ENCODE measurements at regions not wholly inside any gene's neighbourhood (a gene's known extent, or its start where the extent isn't known, plus 50 kb on each side); places are given as distances from the start of the nearest gene placed in this dataset.
"Not testable (repeated sequence)": the region's sequence is repeated elsewhere in the genome, so short reads cannot be mapped to it uniquely, and the experiment has no call there.

GRCh38 chr4:134867027-134867426, 665.4 kb upstream of the PABPC4L start:
- intact Hi-C loops (cut with DNase I; ENCODE audit: low total_unique reads), result no loop called here

GRCh38 chr4:134865675-134866074, 664.1 kb upstream of the PABPC4L start:
- H3K27ac ChIP-seq, result no peak overlapping the region
- no peak for ATAC-seq
- TF ChIP-seq CTCF (IDR thresholded peaks at IDR 0.05 in 4 of 5, conservative IDR thresholded peaks at IDR 0.05 in 1 of 5), result no peak
- no peak for TF ChIP-seq POLR2A (IDR thresholded peaks at IDR 0.05)
- intact Hi-C loops (cut with DNase I; ENCODE audit: low total_unique reads), result no loop called here
- H3K4me1 ChIP-seq, result no peaks in the 10 kb centered on the region
- DNase-seq, result no peak
- no peaks in the 10 kb centered on the region for H3K9me3 ChIP-seq
- H3K27me3 ChIP-seq, result no peaks in the 10 kb centered on the region
- H3K36me3 ChIP-seq, result no peaks in the 10 kb centered on the region
- no peak overlapping the region for H3K4me3 ChIP-seq
- in situ Hi-C loops (cut with MboI; ENCODE audit: low sequenced_read_pairs in 4 of 4), result no loop called here

More at GRCh38 chr4:134867027-134867426, 665.4 kb upstream of the PABPC4L start:
- Histone ChIP-seq H3K36me3 (no peaks in the 10 kb centered on the region), H3K4me1 (no peaks in the 10 kb centered on the region), H3K27me3 (no peaks in the 10 kb centered on the region), H3K27ac (no peak overlapping the region), H3K4me3 (no peak overlapping the region), H3K9me3 (no peaks in the 10 kb centered on the region)
- TF ChIP-seq POLR2A (IDR thresholded peaks at IDR 0.05) (no peak), CTCF (IDR thresholded peaks at IDR 0.05 in 4 of 5, conservative IDR thresholded peaks at IDR 0.05 in 1 of 5) (no peak)
- in situ Hi-C loops (cut with MboI; ENCODE audit: low sequenced_read_pairs in 4 of 4), result no loop called here
- DNase-seq (no peak), ATAC-seq (no peak)

- H3K9me3 ChIP-seq, result no peaks in the 10 kb centered on the region
- H3K27me3 ChIP-seq, result no peaks in the 10 kb centered on the region
- TF ChIP-seq CTCF (IDR thresholded peaks at IDR 0.05 in 4 of 5, conservative IDR thresholded peaks at IDR 0.05 in 1 of 5), result no peak
- no peak for TF ChIP-seq POLR2A (IDR thresholded peaks at IDR 0.05)
- H3K36me3 ChIP-seq, result no peaks in the 10 kb centered on the region
- ATAC-seq (no peak), DNase-seq (no peak)
- intact Hi-C loops (cut with DNase I; ENCODE audit: low total_unique reads) (no loop called here), in situ Hi-C loops (cut with MboI; ENCODE audit: low sequenced_read_pairs in 4 of 4) (no loop called here)
- H3K4me3 ChIP-seq, result no peak overlapping the region
- H3K4me1 ChIP-seq, result no peaks in the 10 kb centered on the region
- H3K27ac ChIP-seq, result no peak overlapping the region
Measured at GRCh38 chr4:134862116-134862515, 660.5 kb upstream of the PABPC4L start.

- Histone ChIP-seq H3K27me3 (no peaks in the 10 kb centered on the region), H3K27ac (no peak overlapping the region), H3K4me3 (no peak overlapping the region), H3K36me3 (no peaks in the 10 kb centered on the region), H3K4me1 (no peaks in the 10 kb centered on the region), H3K9me3 (no peaks in the 10 kb centered on the region)
- DNase-seq (no peak), ATAC-seq (no peak)
- TF ChIP-seq POLR2A (IDR thresholded peaks at IDR 0.05), result no peak
- TF ChIP-seq CTCF (IDR thresholded peaks at IDR 0.05 in 4 of 5, conservative IDR thresholded peaks at IDR 0.05 in 1 of 5), result no peak
- in situ Hi-C loops (cut with MboI; ENCODE audit: low sequenced_read_pairs in 4 of 4), result no loop called here
- intact Hi-C loops (cut with DNase I; ENCODE audit: low total_unique reads), result no loop called here
Measured at GRCh38 chr4:134848681-134849080, 647.1 kb upstream of the PABPC4L start.

GRCh38 chr4:134830741-134831140, 629.2 kb upstream of the PABPC4L start:
- H3K27me3 ChIP-seq; in situ Hi-C loops (cut with MboI; ENCODE audit: low sequenced_read_pairs in 4 of 4); H3K4me3 ChIP-seq; H3K27ac ChIP-seq; ATAC-seq; DNase-seq; H3K9me3 ChIP-seq; H3K4me1 ChIP-seq; H3K36me3 ChIP-seq; intact Hi-C loops (cut with DNase I; ENCODE audit: low total_unique reads): not testable (repeated sequence)

Data from gastrocnemius medialis (tissue), 4 donors.